ENCODE measurements at regions not wholly inside any gene's neighbourhood (a gene's known extent, or its start where the extent isn't known, plus 50 kb on each side); places are given as distances from the start of the nearest gene placed in this dataset.

- CTCF ChIA-PET, result no interaction called here
- H3K27ac ChIP-seq, result no peak overlapping the region
- TF ChIP-seq CTCF (conservative IDR thresholded peaks at IDR 0.05; ENCODE audit: low read depth), result no peak
- POLR2A ChIA-PET (ENCODE audit: low non-redundant PET), result no interaction called here
- DNase-seq (ENCODE audit: low spot score), result no peak
These were observed 104.0 kb downstream of the BAMBI start for GRCh38 chr10:28781296-28781695.

- no peak for DNase-seq (ENCODE audit: low spot score)
- H3K27ac ChIP-seq, result no peak overlapping the region
- ChIA-PET POLR2A (ENCODE audit: low non-redundant PET) (interaction anchor here (0.8 kb wide), 1 partner anchor 17 kb away, joined by 3 read pairs; no protein-coding TSS in a partner anchor), CTCF (interaction anchor here (0.6 kb wide), 2 partner anchors 121 to 1058 kb away, joined by 3 read pairs; no protein-coding TSS in a partner anchor)
- TF ChIP-seq CTCF (conservative IDR thresholded peaks at IDR 0.05; ENCODE audit: low read depth), result no peak
These were observed 105.8 kb downstream of the BAMBI start for GRCh38 chr10:28783087-28783486.

- no peak overlapping the region for H3K27ac ChIP-seq
- DNase-seq (ENCODE audit: low spot score), result no peak
- CTCF ChIA-PET, result no interaction called here
- POLR2A ChIA-PET (ENCODE audit: low non-redundant PET), result no interaction called here
- TF ChIP-seq CTCF (conservative IDR thresholded peaks at IDR 0.05; ENCODE audit: low read depth), result no peak
These were observed 107.7 kb downstream of the BAMBI start for GRCh38 chr10:28785018-28785417.

- ChIA-PET CTCF (no interaction called here), POLR2A (ENCODE audit: low non-redundant PET) (no interaction called here)
These were observed 110.9 kb downstream of the BAMBI start for GRCh38 chr10:28788252-28788651.

GRCh38 chr10:28788762-28789161, 111.4 kb downstream of the BAMBI start:
- TF ChIP-seq CTCF (conservative IDR thresholded peaks at IDR 0.05; ENCODE audit: low read depth), result no peak
- no peak for DNase-seq (ENCODE audit: low spot score)
- ChIA-PET POLR2A (ENCODE audit: low non-redundant PET) (no interaction called here), CTCF (no interaction called here)
- no peak overlapping the region for H3K27ac ChIP-seq

More at GRCh38 chr10:28788252-28788651, 110.9 kb downstream of the BAMBI start:
- no peak for DNase-seq (ENCODE audit: low spot score)
- TF ChIP-seq CTCF (conservative IDR thresholded peaks at IDR 0.05; ENCODE audit: low read depth), result no peak
- H3K27ac ChIP-seq, result no peak overlapping the region

- no peak overlapping the region for H3K27ac ChIP-seq
- no peak for TF ChIP-seq CTCF (conservative IDR thresholded peaks at IDR 0.05; ENCODE audit: low read depth)
- no peak for DNase-seq (ENCODE audit: low spot score)
- POLR2A ChIA-PET (ENCODE audit: low non-redundant PET), result no interaction called here
- CTCF ChIA-PET, result interaction anchor here (0.6 kb wide), 1 partner anchor 369 kb away, joined by 4 read pairs; no protein-coding TSS in a partner anchor
These were observed 112.8 kb downstream of the BAMBI start for GRCh38 chr10:28790146-28790545.

- POLR2A ChIA-PET (ENCODE audit: low non-redundant PET), result no interaction called here
- H3K27ac ChIP-seq, result no peak overlapping the region
- CTCF ChIA-PET, result no interaction called here
- TF ChIP-seq CTCF (conservative IDR thresholded peaks at IDR 0.05; ENCODE audit: low read depth), result no peak
- no peak for DNase-seq (ENCODE audit: low spot score)
These were observed 116.2 kb downstream of the BAMBI start for GRCh38 chr10:28793482-28793881.
